ENCODE measurements at regions not wholly inside any gene's neighbourhood (a gene's known extent, or its start where the extent isn't known, plus 50 kb on each side); places are given as distances from the start of the nearest gene placed in this dataset.

DNA sequence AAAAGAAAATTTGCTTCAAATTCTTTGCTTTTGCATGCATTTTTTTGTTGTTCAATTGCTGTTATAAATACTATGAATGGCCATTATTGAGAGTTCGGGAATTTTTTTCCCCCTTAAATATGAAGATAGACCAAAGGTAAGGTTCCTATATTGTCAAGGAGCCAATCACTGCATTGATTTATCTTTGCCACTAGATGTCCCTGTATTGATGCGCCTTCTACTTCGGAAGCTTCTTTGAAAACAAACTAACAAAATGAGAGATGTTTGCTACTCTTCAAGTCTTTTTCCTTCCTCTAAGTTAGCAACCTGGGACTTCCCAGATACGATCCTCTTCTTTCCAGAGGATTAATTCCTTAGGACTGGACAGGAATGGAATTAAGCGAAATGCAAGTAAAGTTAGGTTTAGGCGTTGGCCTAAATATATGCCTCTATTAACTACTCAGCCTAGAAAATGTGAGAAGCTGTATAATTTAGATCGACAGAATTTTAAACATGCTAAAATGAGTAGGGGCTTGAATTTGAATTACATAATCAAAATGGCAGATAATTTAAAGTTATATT, 318.1 kb downstream of the AEBP2 start:
- no peak overlapping the region for H3K27ac Mint-ChIP-seq
- no peaks in the 10 kb centered on the region for H3K4me1 ChIP-seq (ENCODE audit: insufficient read depth, low read length)
- no peaks in the 10 kb centered on the region for H3K36me3 ChIP-seq (ENCODE audit: insufficient read depth, low read length)
- H3K36me3 Mint-ChIP-seq, result peaks cover 0 to 13% (median 2%) of the 10 kb centered on the region in 3 donors
- peaks cover 0 to 4% of the 10 kb centered on the region in 2 donors for H3K27me3 Mint-ChIP-seq
- H3K9me3 ChIP-seq (ENCODE audit: low read length), result no peaks in the 10 kb centered on the region
- no peak overlapping the region for H3K4me3 Mint-ChIP-seq
- no peak overlapping the region for H3K4me3 ChIP-seq (ENCODE audit: low read length)
- H3K27me3 ChIP-seq (ENCODE audit: insufficient read depth, low read length, poor library complexity, severe bottlenecking), result no peaks in the 10 kb centered on the region
- H3K9me3 Mint-ChIP-seq, result peaks cover 4 to 17% (median 14%) of the 10 kb centered on the region in 5 donors
- ChIA-PET CTCF (interaction anchor here (1.3 kb wide), 1 partner anchor 18 kb away, joined by 3 read pairs; no protein-coding TSS in a partner anchor), POLR2A (no interaction called here)
- H3K4me1 Mint-ChIP-seq, result no peaks in the 10 kb centered on the region
- no peak overlapping the region for H3K27ac ChIP-seq (ENCODE audit: low read depth, low read length)
- peak in 1 of 5 donors; percentile 7 for DNase-seq

GRCh38 chr12:19759227-19759626, 319.9 kb downstream of the AEBP2 start:
- H3K9me3 Mint-ChIP-seq, result peaks cover 0 to under 1% (median 0%) of the 10 kb centered on the region in 5 donors
- Histone ChIP-seq H3K4me3 (ENCODE audit: low read length) (no peak overlapping the region), H3K27ac (ENCODE audit: low read depth, low read length) (no peak overlapping the region), H3K9me3 (ENCODE audit: low read length) (no peaks in the 10 kb centered on the region), H3K27me3 (ENCODE audit: insufficient read depth, low read length, poor library complexity, severe bottlenecking) (no peaks in the 10 kb centered on the region), H3K36me3 (ENCODE audit: insufficient read depth, low read length) (no peaks in the 10 kb centered on the region), H3K4me1 (ENCODE audit: insufficient read depth, low read length) (no peaks in the 10 kb centered on the region)
- ChIA-PET CTCF (interaction anchor here (1.0 kb wide), 1 partner anchor 10 kb away, joined by 4 read pairs; no protein-coding TSS in a partner anchor), POLR2A (no interaction called here)
- no peaks in the 10 kb centered on the region for H3K4me1 Mint-ChIP-seq
- no peak for DNase-seq
- peaks cover 0 to 4% of the 10 kb centered on the region in 2 donors for H3K27me3 Mint-ChIP-seq
- no peak overlapping the region for H3K4me3 Mint-ChIP-seq
- H3K27ac Mint-ChIP-seq, result no peak overlapping the region
- peaks cover 0 to 6% (median 0%) of the 10 kb centered on the region in 3 donors for H3K36me3 Mint-ChIP-seq

GRCh38 chr12:19760611-19761010, 321.3 kb downstream of the AEBP2 start:
- no peaks in the 10 kb centered on the region for H3K4me1 ChIP-seq (ENCODE audit: insufficient read depth, low read length)
- no peaks in the 10 kb centered on the region for H3K9me3 ChIP-seq (ENCODE audit: low read length)
- ChIA-PET CTCF (no interaction called here), POLR2A (no interaction called here)
- H3K27ac ChIP-seq (ENCODE audit: low read depth, low read length), result no peak overlapping the region
- H3K36me3 ChIP-seq (ENCODE audit: insufficient read depth, low read length), result no peaks in the 10 kb centered on the region
- H3K4me3 ChIP-seq (ENCODE audit: low read length), result no peak overlapping the region
- Mint-ChIP-seq H3K27ac (no peak overlapping the region), H3K27me3 (peaks cover 0 to 4% of the 10 kb centered on the region in 2 donors), H3K4me3 (no peak overlapping the region), H3K4me1 (no peaks in the 10 kb centered on the region), H3K9me3 (no peaks in the 10 kb centered on the region), H3K36me3 (peaks cover 0 to 15% (median 0%) of the 10 kb centered on the region in 3 donors)
- DNase-seq, result no peak
- no peaks in the 10 kb centered on the region for H3K27me3 ChIP-seq (ENCODE audit: insufficient read depth, low read length, poor library complexity, severe bottlenecking)

- CTCF ChIA-PET, result no interaction called here
- POLR2A ChIA-PET, result no interaction called here
Observed at GRCh38 chr12:19761463-19761862, 322.2 kb downstream of the AEBP2 start.

GRCh38 chr12:19763488-19763887, 324.2 kb downstream of the AEBP2 start:
- H3K4me3 ChIP-seq (ENCODE audit: low read length), result no peak overlapping the region
- no peaks in the 10 kb centered on the region for H3K9me3 Mint-ChIP-seq
- H3K9me3 ChIP-seq (ENCODE audit: low read length), result no peaks in the 10 kb centered on the region
- CTCF ChIA-PET, result interaction anchor here (0.8 kb wide), 1 partner anchor 24 kb away, joined by 3 read pairs; no protein-coding TSS in a partner anchor
- H3K36me3 Mint-ChIP-seq, result peaks cover 0 to 15% (median 0%) of the 10 kb centered on the region in 3 donors
- peaks cover 0 to 4% of the 10 kb centered on the region in 2 donors for H3K27me3 Mint-ChIP-seq
- no peaks in the 10 kb centered on the region for H3K36me3 ChIP-seq (ENCODE audit: insufficient read depth, low read length)
- no peaks in the 10 kb centered on the region for H3K4me1 Mint-ChIP-seq
- no peak for DNase-seq
- H3K4me1 ChIP-seq (ENCODE audit: insufficient read depth, low read length), result no peaks in the 10 kb centered on the region
- H3K27me3 ChIP-seq (ENCODE audit: insufficient read depth, low read length, poor library complexity, severe bottlenecking), result no peaks in the 10 kb centered on the region
- POLR2A ChIA-PET, result no interaction called here
- H3K27ac ChIP-seq (ENCODE audit: low read depth, low read length), result no peak overlapping the region
- no peak overlapping the region for H3K4me3 Mint-ChIP-seq
- no peak overlapping the region for H3K27ac Mint-ChIP-seq

More at GRCh38 chr12:19761463-19761862, 322.2 kb downstream of the AEBP2 start:
- Mint-ChIP-seq H3K36me3 (peaks cover 0 to 15% (median 0%) of the 10 kb centered on the region in 3 donors), H3K27me3 (peaks cover 0 to 4% of the 10 kb centered on the region in 2 donors), H3K27ac (no peak overlapping the region), H3K4me1 (no peaks in the 10 kb centered on the region), H3K9me3 (no peaks in the 10 kb centered on the region), H3K4me3 (no peak overlapping the region)
- no peak overlapping the region for H3K27ac ChIP-seq (ENCODE audit: low read depth, low read length)
- H3K36me3 ChIP-seq (ENCODE audit: insufficient read depth, low read length), result no peaks in the 10 kb centered on the region
- H3K9me3 ChIP-seq (ENCODE audit: low read length), result no peaks in the 10 kb centered on the region
- H3K4me3 ChIP-seq (ENCODE audit: low read length), result no peak overlapping the region
- DNase-seq, result no peak
- H3K27me3 ChIP-seq (ENCODE audit: insufficient read depth, low read length, poor library complexity, severe bottlenecking), result no peaks in the 10 kb centered on the region
- no peaks in the 10 kb centered on the region for H3K4me1 ChIP-seq (ENCODE audit: insufficient read depth, low read length)

GRCh38 chr12:19764408-19764807, 325.1 kb downstream of the AEBP2 start:
- ChIA-PET CTCF (no interaction called here), POLR2A (no interaction called here)
- H3K36me3 Mint-ChIP-seq, result peaks cover 0 to 15% (median 0%) of the 10 kb centered on the region in 3 donors
- Histone ChIP-seq H3K27ac (ENCODE audit: low read depth, low read length) (no peak overlapping the region), H3K36me3 (ENCODE audit: insufficient read depth, low read length) (no peaks in the 10 kb centered on the region), H3K4me1 (ENCODE audit: insufficient read depth, low read length) (no peaks in the 10 kb centered on the region), H3K9me3 (ENCODE audit: low read length) (no peaks in the 10 kb centered on the region), H3K27me3 (ENCODE audit: insufficient read depth, low read length, poor library complexity, severe bottlenecking) (no peaks in the 10 kb centered on the region), H3K4me3 (ENCODE audit: low read length) (no peak overlapping the region)
- DNase-seq, result no peak
- H3K27ac Mint-ChIP-seq, result no peak overlapping the region
- no peaks in the 10 kb centered on the region for H3K9me3 Mint-ChIP-seq
- no peaks in the 10 kb centered on the region for H3K4me1 Mint-ChIP-seq
- no peak overlapping the region for H3K4me3 Mint-ChIP-seq
- H3K27me3 Mint-ChIP-seq, result peaks cover 0 to 4% of the 10 kb centered on the region in 2 donors

DNA sequence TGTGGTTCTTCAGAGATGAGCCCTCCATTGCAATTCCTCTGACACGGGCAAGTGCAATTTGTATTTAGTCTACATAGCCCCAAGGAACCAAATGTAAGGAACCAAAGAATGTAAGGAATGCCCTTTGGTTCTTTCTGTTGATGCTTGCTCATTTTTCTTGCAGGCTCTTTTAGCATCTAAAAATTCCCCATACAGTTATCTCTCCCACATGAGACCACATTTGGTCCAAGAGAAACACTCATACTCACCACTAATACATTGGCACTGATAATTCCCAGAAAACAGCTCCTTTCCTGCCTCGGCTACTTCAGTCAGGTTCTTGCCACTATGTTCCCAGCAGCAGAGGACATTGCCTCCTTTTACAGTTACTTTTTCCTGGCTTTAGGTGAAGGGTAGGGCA, 332.6 kb downstream of the AEBP2 start:
- H3K27ac ChIP-seq (ENCODE audit: low read depth, low read length), result no peak overlapping the region
- H3K9me3 ChIP-seq (ENCODE audit: low read length), result no peaks in the 10 kb centered on the region
- H3K27me3 ChIP-seq (ENCODE audit: insufficient read depth, low read length, poor library complexity, severe bottlenecking), result no peaks in the 10 kb centered on the region
- POLR2A ChIA-PET, result no interaction called here
- H3K4me1 Mint-ChIP-seq, result no peaks in the 10 kb centered on the region
- peaks cover 0 to 1% of the 10 kb centered on the region in 2 donors for H3K27me3 Mint-ChIP-seq
- peaks cover 0 to 4% (median 0%) of the 10 kb centered on the region in 3 donors for H3K36me3 Mint-ChIP-seq
- CTCF ChIA-PET, result no interaction called here
- no peaks in the 10 kb centered on the region for H3K4me1 ChIP-seq (ENCODE audit: insufficient read depth, low read length)
- no peak overlapping the region for H3K27ac Mint-ChIP-seq
- H3K4me3 ChIP-seq (ENCODE audit: low read length), result no peak overlapping the region
- DNase-seq, result no peak
- no peaks in the 10 kb centered on the region for H3K36me3 ChIP-seq (ENCODE audit: insufficient read depth, low read length)
- H3K4me3 Mint-ChIP-seq, result no peak overlapping the region
- peaks cover 0 to 4% (median 0%) of the 10 kb centered on the region in 5 donors for H3K9me3 Mint-ChIP-seq

GRCh38 chr12:19772776-19773175, 333.5 kb downstream of the AEBP2 start:
- H3K4me1 Mint-ChIP-seq, result no peaks in the 10 kb centered on the region
- Histone ChIP-seq H3K4me1 (ENCODE audit: insufficient read depth, low read length) (no peaks in the 10 kb centered on the region), H3K27ac (ENCODE audit: low read depth, low read length) (no peak overlapping the region), H3K27me3 (ENCODE audit: insufficient read depth, low read length, poor library complexity, severe bottlenecking) (no peaks in the 10 kb centered on the region), H3K9me3 (ENCODE audit: low read length) (no peaks in the 10 kb centered on the region), H3K4me3 (ENCODE audit: low read length) (no peak overlapping the region), H3K36me3 (ENCODE audit: insufficient read depth, low read length) (no peaks in the 10 kb centered on the region)
- ChIA-PET CTCF (no interaction called here), POLR2A (no interaction called here)
- no peak overlapping the region for H3K27ac Mint-ChIP-seq
- H3K4me3 Mint-ChIP-seq, result no peak overlapping the region
- no peak for DNase-seq
- H3K27me3 Mint-ChIP-seq, result peaks cover 0 to 2% of the 10 kb centered on the region in 2 donors
- peaks cover 0 to 4% (median 0%) of the 10 kb centered on the region in 5 donors for H3K9me3 Mint-ChIP-seq
- H3K36me3 Mint-ChIP-seq, result peaks cover 0 to 4% (median 0%) of the 10 kb centered on the region in 3 donors
